ENCODE measurements at regions not wholly inside any gene's neighbourhood (a gene's known extent, or its start where the extent isn't known, plus 50 kb on each side); places are given as distances from the start of the nearest gene placed in this dataset.

DNA sequence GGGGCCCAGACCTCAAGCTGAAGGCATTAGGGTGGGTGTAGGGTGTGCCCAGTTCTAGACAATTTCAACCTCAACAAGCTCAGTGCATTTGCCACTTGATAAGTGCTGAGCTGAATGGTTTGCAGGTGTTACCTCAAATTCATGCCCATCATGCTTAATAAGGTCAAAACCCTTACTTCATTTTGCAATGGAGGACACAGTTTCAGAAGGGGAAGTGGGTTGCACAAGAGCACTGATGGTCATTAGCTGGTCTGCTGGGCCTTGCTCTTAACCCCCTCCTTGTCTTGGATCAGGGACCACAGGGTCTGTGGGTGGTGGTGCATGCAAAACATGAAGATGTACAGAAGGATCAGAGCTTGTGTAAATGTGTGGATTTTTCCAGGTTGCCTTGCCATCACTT is 71.0 kb upstream of the SIRPA start:
- TF ChIP-seq, protein P1, sequence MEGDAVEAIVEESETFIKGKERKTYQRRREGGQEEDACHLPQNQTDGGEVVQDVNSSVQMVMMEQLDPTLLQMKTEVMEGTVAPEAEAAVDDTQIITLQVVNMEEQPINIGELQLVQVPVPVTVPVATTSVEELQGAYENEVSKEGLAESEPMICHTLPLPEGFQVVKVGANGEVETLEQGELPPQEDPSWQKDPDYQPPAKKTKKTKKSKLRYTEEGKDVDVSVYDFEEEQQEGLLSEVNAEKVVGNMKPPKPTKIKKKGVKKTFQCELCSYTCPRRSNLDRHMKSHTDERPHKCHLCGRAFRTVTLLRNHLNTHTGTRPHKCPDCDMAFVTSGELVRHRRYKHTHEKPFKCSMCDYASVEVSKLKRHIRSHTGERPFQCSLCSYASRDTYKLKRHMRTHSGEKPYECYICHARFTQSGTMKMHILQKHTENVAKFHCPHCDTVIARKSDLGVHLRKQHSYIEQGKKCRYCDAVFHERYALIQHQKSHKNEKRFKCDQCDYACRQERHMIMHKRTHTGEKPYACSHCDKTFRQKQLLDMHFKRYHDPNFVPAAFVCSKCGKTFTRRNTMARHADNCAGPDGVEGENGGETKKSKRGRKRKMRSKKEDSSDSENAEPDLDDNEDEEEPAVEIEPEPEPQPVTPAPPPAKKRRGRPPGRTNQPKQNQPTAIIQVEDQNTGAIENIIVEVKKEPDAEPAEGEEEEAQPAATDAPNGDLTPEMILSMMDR (optimal IDR thresholded peaks at IDR 0.05 in 1 of 3, IDR thresholded peaks at IDR 0.05 in 1 of 3, conservative IDR thresholded peaks at IDR 0.05 in 1 of 3; ENCODE audit: extremely low read depth in 1 of 3, insufficient read depth in 2 of 3, low read length in 3 of 3): no peak
- TF ChIP-seq EZH2 (IDR thresholded peaks at IDR 0.05; ENCODE audit: low read length): no peak
